Uterus (tissue), 3 donors: ENCODE measurements at regions not wholly inside any gene's neighbourhood (a gene's known extent, or its start where the extent isn't known, plus 50 kb on each side); places are given as distances from the start of the nearest gene placed in this dataset.
"Not testable (repeated sequence)": the region's sequence is repeated elsewhere in the genome, so short reads cannot be mapped to it uniquely, and the experiment has no call there.

Experiments used
- DNase-seq, 2 donors: peaks; one replicate each; pipeline ENCODE4 v3.0.0-alpha.2; 2019 to 2020
- H3K27ac ChIP-seq, 2 donors: fragments of 200-600 bp; sonication (generic); 1 replicate in 1 of 2; 2 replicates in 1 of 2; pipeline ENCODE4 v1.5.1; 2016 to 2018
- H3K27me3 ChIP-seq, 2 donors: fragments of 200-600 bp; sonication (generic); one replicate each; pipeline ENCODE4 v1.5.1; 2018 to 2019; ENCODE audit warnings: control low read depth in 1 of 2
- H3K36me3 ChIP-seq, 2 donors: fragments of 200-600 bp; sonication (generic); one replicate each; pipeline ENCODE4 v1.5.1; 2019; ENCODE audit warnings: control low read depth in 1 of 2
- H3K4me1 ChIP-seq, 2 donors: fragments of 200-600 bp; sonication (generic); one replicate each; pipeline ENCODE4 v1.5.1; 2018 to 2019; ENCODE audit warnings: control low read depth in 1 of 2
- H3K4me3 ChIP-seq, 2 donors: fragments of 200-600 bp; sonication (generic); 1 replicate in 1 of 2; 2 replicates in 1 of 2; pipeline ENCODE4 v1.5.1; 2018 to 2019; ENCODE audit warnings: mild to moderate bottlenecking in 1 of 2
- H3K9me3 ChIP-seq, 2 donors: fragments of 200-600 bp; sonication (generic); one replicate each; pipeline ENCODE4 v1.5.1; 2019; ENCODE audit warnings: control low read depth in 1 of 2
- POLR2A ChIP-seq, 2 donors: fragments of 450-650 bp; IDR thresholded peaks; one replicate each; pipeline ENCODE4 v1.6.1; 2016; ENCODE audit warnings: antibody characterized with exemption in 2 of 2, mild to moderate bottlenecking in 1 of 2, moderate library complexity in 1 of 2
- intact Hi-C: fragments of 100-400 bp; cut with DNase I; formaldehyde crosslinking; loops from one replicate; pipeline ENCODE4 v1.15.1; 2023; ENCODE audit warnings: low total_unique reads
- TF ChIP-seq, protein P1 (sequence below), 4 experiments: fragments of 200-600 bp in 2 of 4; fragments of 450-650 bp in 2 of 4; sonication (generic) in 2 of 4; IDR thresholded peaks; one replicate each; pipeline ENCODE4 v1.5.1; 2016 to 2019; ENCODE audit warnings: antibody characterized with exemption in 4 of 4, mild to moderate bottlenecking in 2 of 4, moderate library complexity in 1 of 4
- donor health status: DM: yes; HTN: yes; CAD: no.

DNA sequence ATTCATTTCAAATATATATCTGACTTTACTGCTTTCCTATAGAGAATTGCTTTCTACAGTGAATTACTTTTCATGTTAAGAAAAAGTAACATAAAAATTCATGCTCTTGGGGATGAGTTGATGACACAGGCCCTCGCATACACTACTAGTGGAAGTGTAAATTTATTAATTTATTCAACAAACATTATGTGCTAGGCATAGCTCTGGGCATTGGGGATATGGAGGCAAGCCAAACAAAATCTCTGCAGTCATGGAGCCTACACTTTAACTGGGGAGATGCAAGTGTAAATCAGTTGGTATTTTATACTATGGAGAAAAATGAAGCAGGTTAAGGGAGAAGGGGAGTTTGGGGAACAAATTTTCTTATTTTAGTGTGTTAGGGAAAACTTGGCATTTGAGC lies 340.7 kb downstream of the RAP2B start:
- Histone ChIP-seq H3K27me3 (no peaks in the 10 kb centered on the region), H3K27ac (no peak overlapping the region), H3K36me3 (no peaks in the 10 kb centered on the region), H3K4me3 (no peak overlapping the region), H3K4me1 (no peaks in the 10 kb centered on the region), H3K9me3 (no peaks in the 10 kb centered on the region)
- TF ChIP-seq, protein P1, sequence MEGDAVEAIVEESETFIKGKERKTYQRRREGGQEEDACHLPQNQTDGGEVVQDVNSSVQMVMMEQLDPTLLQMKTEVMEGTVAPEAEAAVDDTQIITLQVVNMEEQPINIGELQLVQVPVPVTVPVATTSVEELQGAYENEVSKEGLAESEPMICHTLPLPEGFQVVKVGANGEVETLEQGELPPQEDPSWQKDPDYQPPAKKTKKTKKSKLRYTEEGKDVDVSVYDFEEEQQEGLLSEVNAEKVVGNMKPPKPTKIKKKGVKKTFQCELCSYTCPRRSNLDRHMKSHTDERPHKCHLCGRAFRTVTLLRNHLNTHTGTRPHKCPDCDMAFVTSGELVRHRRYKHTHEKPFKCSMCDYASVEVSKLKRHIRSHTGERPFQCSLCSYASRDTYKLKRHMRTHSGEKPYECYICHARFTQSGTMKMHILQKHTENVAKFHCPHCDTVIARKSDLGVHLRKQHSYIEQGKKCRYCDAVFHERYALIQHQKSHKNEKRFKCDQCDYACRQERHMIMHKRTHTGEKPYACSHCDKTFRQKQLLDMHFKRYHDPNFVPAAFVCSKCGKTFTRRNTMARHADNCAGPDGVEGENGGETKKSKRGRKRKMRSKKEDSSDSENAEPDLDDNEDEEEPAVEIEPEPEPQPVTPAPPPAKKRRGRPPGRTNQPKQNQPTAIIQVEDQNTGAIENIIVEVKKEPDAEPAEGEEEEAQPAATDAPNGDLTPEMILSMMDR (IDR thresholded peaks at IDR 0.05): no peak
- TF ChIP-seq POLR2A (IDR thresholded peaks at IDR 0.05): no peak
- no peak for DNase-seq
- intact Hi-C loops: no loop called here

DNA sequence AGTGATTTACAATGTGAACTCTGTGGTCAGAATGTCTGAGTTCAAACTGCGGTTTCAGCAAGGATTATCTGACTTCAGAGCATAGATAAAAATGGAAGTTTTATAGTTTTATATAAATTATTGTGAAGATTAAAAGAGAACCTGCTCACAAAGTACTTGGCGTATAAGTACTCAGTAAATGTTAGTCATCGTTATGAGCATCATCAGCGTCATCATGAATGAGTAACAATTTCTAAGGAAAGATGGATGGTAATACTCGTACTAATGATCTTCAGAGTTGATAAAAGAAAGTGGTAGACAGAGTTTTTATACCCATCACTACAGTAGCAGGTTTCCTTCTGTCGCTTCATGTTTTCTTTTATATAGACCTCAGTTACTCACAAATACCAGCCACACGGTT lies 341.8 kb downstream of the RAP2B start:
- Histone ChIP-seq H3K9me3 (no peaks in the 10 kb centered on the region), H3K36me3 (no peaks in the 10 kb centered on the region), H3K4me3 (no peak overlapping the region), H3K4me1 (no peaks in the 10 kb centered on the region), H3K27ac (no peak overlapping the region), H3K27me3 (no peaks in the 10 kb centered on the region)
- intact Hi-C loops: no loop called here
- DNase-seq: no peak
- TF ChIP-seq, protein P1 (IDR thresholded peaks at IDR 0.05): no peak
- TF ChIP-seq POLR2A (IDR thresholded peaks at IDR 0.05): no peak

DNA sequence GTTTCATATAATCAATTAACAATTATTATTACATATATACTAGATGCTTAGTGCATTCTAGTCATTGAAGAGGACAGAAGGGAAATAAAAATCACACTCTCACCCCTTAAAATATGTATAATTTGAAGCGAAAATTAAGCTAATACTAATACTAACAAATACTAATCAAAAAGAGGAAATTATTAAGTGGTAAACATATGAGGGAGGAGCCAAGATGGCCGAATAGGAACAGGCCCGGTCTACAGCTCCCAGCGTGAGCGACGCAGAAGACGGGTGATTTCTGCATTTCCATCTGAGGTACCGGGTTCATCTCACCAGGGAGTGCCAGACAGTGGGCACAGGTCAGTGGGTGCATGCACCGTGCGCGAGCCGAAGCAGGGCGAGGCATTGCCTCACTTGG lies 344.2 kb downstream of the RAP2B start:
- intact Hi-C loops, H3K9me3 ChIP-seq: not testable (repeated sequence)

DNA sequence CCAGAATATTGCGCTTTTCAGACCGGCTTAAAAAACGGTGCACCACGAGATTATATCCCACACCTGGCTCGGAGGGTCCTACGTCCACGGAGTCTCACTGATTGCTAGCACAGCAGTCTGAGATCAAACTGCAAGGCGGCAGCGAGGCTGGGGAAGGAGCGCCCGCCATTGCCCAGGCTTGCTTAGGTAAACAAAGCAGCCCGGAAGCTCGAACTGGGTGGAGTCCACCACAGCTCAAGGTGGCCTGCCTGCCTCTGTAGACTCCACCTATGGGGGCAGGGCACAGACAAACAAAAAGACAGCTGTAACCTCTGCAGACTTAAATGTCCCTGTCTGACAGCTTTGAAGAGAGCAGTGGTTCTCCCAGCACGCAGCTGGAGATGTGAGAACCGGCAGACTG lies 344.7 kb downstream of the RAP2B start:
- H3K4me1 ChIP-seq, H3K4me3 ChIP-seq, intact Hi-C loops, H3K9me3 ChIP-seq, H3K27me3 ChIP-seq, H3K36me3 ChIP-seq, DNase-seq, H3K27ac ChIP-seq: not testable (repeated sequence)

More for the DNA sequence above, 344.2 kb downstream of the RAP2B start:
- H3K36me3 ChIP-seq, H3K4me3 ChIP-seq, DNase-seq, H3K27ac ChIP-seq, H3K4me1 ChIP-seq, H3K27me3 ChIP-seq: not testable (repeated sequence)

DNA sequence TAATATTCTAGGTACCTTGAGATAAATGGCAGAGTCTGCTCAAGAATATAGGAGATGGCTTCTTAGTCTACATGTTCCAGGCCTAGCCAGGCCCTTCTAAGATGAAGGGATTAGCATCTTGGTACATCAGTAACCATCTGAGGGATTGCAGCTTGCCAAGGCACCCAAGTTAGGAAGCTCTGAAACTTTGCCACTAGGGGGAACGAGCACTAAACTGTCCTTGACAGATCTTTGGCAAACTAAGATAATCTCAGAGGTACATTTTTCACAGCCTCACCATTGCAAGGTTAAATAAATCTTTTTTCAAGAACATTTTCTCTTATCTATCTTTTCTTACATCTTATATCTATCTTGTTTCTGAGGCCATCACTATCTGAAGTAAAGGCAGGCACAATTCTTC lies 351.2 kb downstream of the RAP2B start:
- TF ChIP-seq, protein P1 (IDR thresholded peaks at IDR 0.05): no peak
- TF ChIP-seq POLR2A (IDR thresholded peaks at IDR 0.05): no peak
- Histone ChIP-seq H3K4me1 (no peaks in the 10 kb centered on the region), H3K27me3 (no peaks in the 10 kb centered on the region), H3K27ac (no peak overlapping the region), H3K9me3 (no peaks in the 10 kb centered on the region), H3K4me3 (no peak overlapping the region), H3K36me3 (no peaks in the 10 kb centered on the region)
- DNase-seq: no peak
- intact Hi-C loops: no loop called here

DNA sequence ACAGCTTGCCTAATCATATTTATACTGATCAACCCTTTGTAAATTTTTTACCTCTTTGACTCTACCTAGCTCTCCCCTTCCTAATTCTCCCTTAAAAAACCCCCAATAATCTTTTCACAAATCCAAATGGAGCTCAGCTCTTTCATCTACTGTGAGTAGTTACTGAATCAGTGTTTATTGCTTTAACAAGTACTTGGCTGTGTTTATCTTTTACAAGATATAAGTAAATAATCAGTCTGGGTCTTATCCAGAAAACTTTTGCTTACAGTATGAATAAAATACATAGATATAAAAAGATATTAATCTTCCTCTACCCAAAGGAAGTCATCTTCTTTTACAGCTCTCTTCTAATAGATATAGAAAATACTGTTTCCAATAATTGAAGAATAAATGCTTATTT lies 366.4 kb downstream of the RAP2B start:
- Histone ChIP-seq H3K27ac (no peak overlapping the region), H3K36me3 (no peaks in the 10 kb centered on the region), H3K27me3 (no peaks in the 10 kb centered on the region), H3K9me3 (no peaks in the 10 kb centered on the region), H3K4me1 (no peaks in the 10 kb centered on the region), H3K4me3 (no peak overlapping the region)
- TF ChIP-seq POLR2A (IDR thresholded peaks at IDR 0.05): no peak
- TF ChIP-seq, protein P1 (IDR thresholded peaks at IDR 0.05): no peak
- intact Hi-C loops: no loop called here
- no peak for DNase-seq
